GM12872 (cell line): ENCODE measurements at regions not wholly inside any gene's neighbourhood (a gene's known extent, or its start where the extent isn't known, plus 50 kb on each side); places are given as distances from the start of the nearest gene placed in this dataset.

Experiments
- CTCF ChIP-seq: IDR thresholded peaks from 3 replicates; pipeline ENCODE4 v1.5.1; 2011; ENCODE audit warnings: low read depth, mild to moderate bottlenecking, low read length, moderate library complexity; ENCODE audit not compliant: insufficient read depth

- TF ChIP-seq CTCF = no peak
Observed at GRCh38 chr21:17428484-17428869, 84.4 kb upstream of the CXADR start.

DNA sequence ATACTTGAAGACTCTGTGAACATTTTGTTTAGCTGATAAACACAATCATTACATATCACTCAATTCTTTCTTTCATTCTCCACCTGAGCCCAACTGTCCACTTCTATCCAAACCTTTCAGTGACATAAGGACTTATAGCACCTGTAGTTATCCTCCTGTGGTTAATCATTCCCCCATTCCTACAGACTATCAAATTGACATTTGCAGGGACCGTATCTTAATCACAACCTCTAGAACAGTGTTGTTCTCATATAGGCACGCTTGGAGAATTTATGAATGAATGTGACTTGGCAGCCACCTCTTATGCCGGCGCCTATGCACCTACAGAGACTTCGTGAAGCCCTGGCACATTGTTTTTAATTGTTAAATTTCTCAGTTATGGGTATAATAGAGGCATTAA is 83.9 kb upstream of the CXADR start:
- TF ChIP-seq CTCF = no peak

- no peak for TF ChIP-seq CTCF
Observed at GRCh38 chr21:17429936-17430335, 82.9 kb upstream of the CXADR start.

- TF ChIP-seq CTCF = no peak
Observed at GRCh38 chr21:17432732-17433057, 80.1 kb upstream of the CXADR start.

GRCh38 chr21:17433730-17434129 is 79.1 kb upstream of the CXADR start:
- TF ChIP-seq CTCF = no peak

DNA sequence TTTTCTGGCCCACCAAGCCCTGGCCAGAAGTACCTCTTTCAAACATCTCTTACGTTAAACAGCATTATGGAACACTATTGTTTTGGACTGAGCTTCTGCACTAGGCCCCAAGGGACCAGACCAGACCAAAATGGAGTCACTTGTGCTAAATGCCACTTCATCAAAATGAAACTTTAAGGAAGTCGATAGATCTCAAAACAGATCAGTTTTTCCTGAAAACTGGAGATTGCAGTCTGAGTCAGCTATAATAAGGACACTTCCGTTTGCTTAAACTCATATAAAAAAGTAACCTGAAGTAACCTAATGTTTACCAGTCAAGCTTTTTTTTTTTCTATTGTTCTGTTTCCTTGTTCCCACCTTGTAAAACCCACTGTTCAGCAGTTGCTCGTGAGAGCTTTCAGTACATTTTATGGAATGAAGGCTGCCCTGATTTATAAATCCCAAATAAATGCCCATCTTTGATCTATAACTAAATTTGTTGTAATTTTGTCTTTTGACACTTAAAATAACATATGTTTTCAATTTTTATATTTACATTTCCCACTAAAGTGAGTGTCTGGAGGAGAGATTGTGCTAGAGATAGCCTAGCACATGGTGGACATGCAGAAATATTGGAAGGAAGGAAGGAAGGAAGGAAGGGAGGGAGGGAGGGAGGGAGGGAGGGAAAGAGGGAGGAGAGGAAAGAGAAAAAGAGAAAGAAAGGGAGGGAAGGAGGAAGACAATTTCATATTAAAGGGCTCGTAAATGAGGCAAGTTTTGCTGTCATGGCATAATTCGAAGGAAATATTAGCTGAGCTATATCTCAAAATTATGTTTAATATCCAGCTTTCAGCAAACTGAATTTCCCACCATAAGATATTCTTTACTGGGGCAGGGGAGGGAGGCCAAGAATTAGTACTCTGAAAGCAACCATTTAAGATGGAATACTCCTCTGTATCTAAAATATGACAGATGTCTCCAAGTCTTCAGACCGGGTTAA is 77.0 kb upstream of the CXADR start:
- no peak for TF ChIP-seq CTCF

GRCh38 chr21:17436626-17437111 is 76.2 kb upstream of the CXADR start:
- no peak for TF ChIP-seq CTCF
